UCSD-AML1 (cell line): ENCODE measurements at regions not wholly inside any gene's neighbourhood (a gene's known extent, or its start where the extent isn't known, plus 50 kb on each side); places are given as distances from the start of the nearest gene placed in this dataset.

Source experiments
- DNase-seq: peaks from one replicate; lab custom pipeline; 2025; ENCODE audit not compliant: unreplicated experiment; lab: John Stamatoyannopoulos, UW

- DNase-seq = no peak
Observed at GRCh38 chr6:134866563-134866962, 83.3 kb downstream of the ALDH8A1 start.

GRCh38 chr6:134864558-134864957 lies 85.3 kb downstream of the ALDH8A1 start:
- DNase-seq = no peak

GRCh38 chr6:134863763-134864510 lies 86.0 kb downstream of the ALDH8A1 start:
- DNase-seq = no peak

GRCh38 chr6:134854366-134854765 lies 95.5 kb downstream of the ALDH8A1 start:
- no peak for DNase-seq

GRCh38 chr6:134853111-134854055 lies 96.5 kb downstream of the ALDH8A1 start:
- DNase-seq = no peak

GRCh38 chr6:134851548-134851947 lies 98.4 kb downstream of the ALDH8A1 start:
- DNase-seq = no peak

- no peak for DNase-seq
Observed at GRCh38 chr6:134850721-134851305, 99.1 kb downstream of the ALDH8A1 start.

DNA sequence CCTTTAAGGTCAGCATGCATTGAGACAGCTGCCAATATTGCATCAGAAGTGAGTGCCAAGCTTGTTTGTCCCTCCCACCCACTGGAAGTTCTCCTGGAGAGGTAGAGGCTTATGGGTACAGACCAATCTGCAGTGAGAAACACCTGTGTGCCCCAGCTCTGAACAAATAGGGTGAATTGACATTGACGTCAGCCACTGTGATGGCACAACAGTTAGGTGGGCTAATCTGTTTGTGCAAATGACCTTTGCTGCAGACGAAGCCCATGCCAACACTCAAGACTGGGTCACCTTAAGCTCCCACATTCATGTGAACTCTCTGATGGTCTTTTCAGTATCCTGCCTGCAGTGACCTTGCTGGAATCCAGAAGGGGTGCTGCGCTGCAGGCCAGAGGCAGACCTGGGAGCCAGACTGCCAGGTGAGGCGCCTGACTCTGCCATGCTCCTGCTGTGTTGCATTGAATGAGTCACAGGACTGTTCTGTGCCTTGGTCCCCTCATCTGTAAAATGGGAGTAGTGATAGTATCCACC lies 99.9 kb downstream of the ALDH8A1 start:
- no peak for DNase-seq

DNA sequence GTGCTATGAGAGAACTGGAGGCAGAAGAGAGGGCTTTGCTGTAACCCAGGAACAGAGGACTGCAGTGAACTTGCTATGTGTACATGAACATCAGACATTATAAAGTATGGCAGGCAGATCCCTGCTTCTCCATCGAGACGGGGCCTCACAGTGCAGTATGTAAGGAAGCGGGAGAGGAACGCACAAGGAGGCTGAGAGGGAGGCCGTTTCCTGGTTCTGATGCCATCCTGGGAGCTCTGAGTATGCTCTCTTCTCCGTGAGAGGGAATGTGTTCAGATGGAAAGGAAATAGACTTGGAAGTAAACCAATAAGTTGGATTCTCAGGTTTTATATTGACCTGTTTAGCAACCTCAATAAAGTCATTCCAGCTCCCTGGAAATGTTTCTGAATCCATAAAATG lies 101.8 kb downstream of the ALDH8A1 start:
- no peak for DNase-seq

- no peak for DNase-seq
Observed at GRCh38 chr6:134846865-134847264, 103.0 kb downstream of the ALDH8A1 start.

- no peak for DNase-seq
Observed at GRCh38 chr6:134846031-134846430, 103.9 kb downstream of the ALDH8A1 start.

- DNase-seq = no peak
Observed at GRCh38 chr6:134844120-134844519, 105.8 kb downstream of the ALDH8A1 start.

- no peak for DNase-seq
Observed at GRCh38 chr6:134840086-134840867, 109.6 kb downstream of the ALDH8A1 start.

- no peak for DNase-seq
Observed at GRCh38 chr6:134835993-134836392, 113.9 kb downstream of the ALDH8A1 start.

DNA sequence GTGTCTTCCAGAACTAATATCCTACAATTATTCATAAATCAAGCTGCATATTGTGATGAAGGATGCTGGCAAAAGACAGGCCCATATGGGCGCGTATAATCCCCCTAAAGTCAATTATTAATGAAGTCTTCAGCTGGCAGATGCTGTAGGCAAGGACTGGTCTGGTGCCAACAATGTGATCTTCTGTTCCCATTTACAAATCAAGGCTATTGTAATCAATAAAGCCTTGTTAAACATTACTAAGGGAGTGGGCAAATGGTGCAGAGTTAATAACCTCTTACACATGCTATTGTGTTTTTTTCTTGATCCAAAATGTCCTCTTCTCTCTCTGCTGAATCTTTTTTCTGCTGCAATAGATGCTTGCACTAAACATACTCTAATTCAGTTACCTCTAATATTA lies 119.0 kb downstream of the ALDH8A1 start:
- DNase-seq = no peak

GRCh38 chr6:134830194-134830593 lies 119.7 kb downstream of the ALDH8A1 start:
- DNase-seq = no peak

GRCh38 chr6:134828641-134829040 lies 121.3 kb downstream of the ALDH8A1 start:
- DNase-seq = no peak

GRCh38 chr6:134826889-134827737 lies 122.8 kb downstream of the ALDH8A1 start:
- no peak for DNase-seq

DNA sequence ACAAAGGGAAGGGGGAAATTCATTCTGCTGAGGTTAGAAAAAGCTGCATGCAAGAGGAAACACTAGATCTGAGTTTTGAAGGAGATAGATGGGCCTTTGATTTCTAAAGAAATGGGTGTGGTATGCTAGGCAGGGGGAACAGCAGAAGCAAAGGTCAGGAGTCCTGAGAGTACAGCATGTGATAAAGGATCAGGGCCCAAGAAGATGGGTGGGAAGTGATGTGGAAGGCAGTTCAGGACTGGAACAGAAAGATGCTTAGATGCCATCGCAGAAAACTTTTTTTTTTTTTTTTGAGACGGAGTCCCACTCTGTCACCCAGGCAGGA lies 126.2 kb downstream of the ALDH8A1 start:
- DNase-seq = no peak
